Natural killer cell (primary cell): ENCODE measurements at regions not wholly inside any gene's neighbourhood (a gene's known extent, or its start where the extent isn't known, plus 50 kb on each side); places are given as distances from the start of the nearest gene placed in this dataset.

Experiments
- ATAC-seq, 3 donors: fragments of 150-1000 bp in 2 of 3; fragments of 200-7000 bp in 1 of 3; cut with Tn5 transposase; 1 replicate in 1 of 3; 2 replicates in 2 of 3; pipeline ENCODE4 v1.10.0; 2021; ENCODE audit warnings: mild to moderate bottlenecking in 2 of 3, moderate library complexity in 2 of 3
- DNase-seq, 2 donors: peaks; one replicate each; pipeline versions ENCODE4 v3.0.0 to v3.0.0-alpha.2; 2013 to 2021; ENCODE audit warnings: mixed read lengths in 1 of 2
- H3K27ac ChIP-seq: one replicate; pipeline ENCODE4 v1.5.1; 2013; ENCODE audit warnings: mild to moderate bottlenecking, low read length
- H3K27me3 ChIP-seq: one replicate; pipeline ENCODE4 v1.6.1; 2013; ENCODE audit warnings: low read length; ENCODE audit not compliant: control insufficient read depth, insufficient read depth
- H3K36me3 ChIP-seq: one replicate; pipeline ENCODE4 v1.6.1; 2013; ENCODE audit warnings: low read length; ENCODE audit not compliant: control insufficient read depth, insufficient read depth
- H3K4me1 ChIP-seq: one replicate; pipeline ENCODE4 v1.6.1; 2013; ENCODE audit warnings: low read length; ENCODE audit not compliant: control insufficient read depth, insufficient read depth
- H3K4me3 ChIP-seq: one replicate; pipeline ENCODE4 v1.5.1; 2013; ENCODE audit warnings: low read length
- H3K9me3 ChIP-seq: one replicate; pipeline ENCODE4 v1.6.1; 2013; ENCODE audit warnings: low read length; ENCODE audit not compliant: control insufficient read depth, insufficient read depth
- H3K27ac Mint-ChIP-seq, 2 donors: one replicate each; pipeline ENCODE4 v1.8.0; 2022; ENCODE audit warnings: mild to moderate bottlenecking in 2 of 2, mixed read lengths in 2 of 2, moderate library complexity in 1 of 2
- H3K27me3 Mint-ChIP-seq, 2 donors: one replicate each; pipeline ENCODE4 v1.8.0; 2022; ENCODE audit warnings: low read depth in 2 of 2, mixed read lengths in 2 of 2
- H3K36me3 Mint-ChIP-seq: one replicate; pipeline ENCODE4 v1.8.0; 2022; ENCODE audit warnings: mixed read lengths
- H3K4me1 Mint-ChIP-seq, 2 donors: one replicate each; pipeline ENCODE4 v1.8.0; 2022; ENCODE audit warnings: mixed read lengths in 2 of 2
- H3K4me3 Mint-ChIP-seq: one replicate; pipeline ENCODE4 v1.8.0; 2022; ENCODE audit warnings: mild to moderate bottlenecking, moderate library complexity, mixed read lengths
- H3K9me3 Mint-ChIP-seq, 2 donors: one replicate each; pipeline ENCODE4 v1.8.0; 2022; ENCODE audit warnings: mixed read lengths in 2 of 2
- CTCF ChIP-seq: fragments of 200-600 bp; IDR thresholded peaks from one replicate; pipeline ENCODE4 v1.8.0; 2022; ENCODE audit warnings: antibody characterized with exemption
- WGBS: methylation state at CpG from one replicate; pipeline ENCODE4 v1.1.7; 2013; ENCODE audit warnings: missing lambda C conversion rate; ENCODE audit not compliant: insufficient coverage; 5-methylcytosine and 5-hydroxymethylcytosine counted together
- intact Hi-C: fragments of 100-400 bp; cut with micrococcal nuclease; formaldehyde crosslinking; loops from one replicate; pipeline ENCODE4 v1.14.2; 2022

DNA sequence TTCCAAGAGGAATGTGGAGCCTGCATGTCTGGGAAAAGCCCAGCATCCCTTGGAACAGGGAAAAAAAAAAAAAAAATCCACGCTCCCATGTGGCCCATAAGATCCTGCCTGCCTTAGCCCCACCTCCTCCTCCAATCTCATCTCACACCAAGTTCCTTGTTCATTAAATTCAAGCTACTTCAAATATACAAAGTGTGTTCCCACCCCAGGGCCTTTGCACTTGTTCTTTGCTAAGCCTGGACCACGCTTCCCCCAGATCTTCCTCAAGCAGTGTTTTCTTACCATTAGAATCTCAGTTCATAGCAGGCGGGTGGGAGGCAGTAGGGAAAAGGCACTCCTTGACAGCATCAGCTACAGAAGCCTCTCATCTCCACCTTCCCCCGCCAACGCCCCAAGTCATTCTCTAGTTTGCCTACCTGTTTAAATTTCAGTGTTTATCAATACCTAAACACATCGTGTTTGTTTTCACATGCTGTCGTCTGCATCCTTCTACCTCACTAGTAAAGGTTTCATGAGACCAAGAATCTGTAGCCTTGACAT lies 262.8 kb downstream of the FGFR2 start:
- intact Hi-C loops: no loop called here
- Histone ChIP-seq H3K36me3 (no peaks in the 10 kb centered on the region), H3K27ac (no peak overlapping the region), H3K9me3 (no peaks in the 10 kb centered on the region), H3K4me3 (no peak overlapping the region), H3K27me3 (no peaks in the 10 kb centered on the region), H3K4me1 (no peaks in the 10 kb centered on the region)
- DNase-seq (no peak), ATAC-seq (no peak)
- H3K36me3 Mint-ChIP-seq: no peaks in the 10 kb centered on the region
- TF ChIP-seq CTCF: no peak
- 88% methylated on average over 7 of the region's 7 CpGs for WGBS
- no peaks in the 10 kb centered on the region for H3K9me3 Mint-ChIP-seq
- H3K4me1 Mint-ChIP-seq: no peaks in the 10 kb centered on the region
- H3K4me3 Mint-ChIP-seq: no peak overlapping the region
- no peaks in the 10 kb centered on the region for H3K27me3 Mint-ChIP-seq
- no peak overlapping the region for H3K27ac Mint-ChIP-seq

GRCh38 chr10:121337427-121337826 lies 260.8 kb downstream of the FGFR2 start:
- Histone ChIP-seq H3K27ac (no peak overlapping the region), H3K27me3 (no peaks in the 10 kb centered on the region), H3K4me3 (no peak overlapping the region), H3K36me3 (no peaks in the 10 kb centered on the region), H3K9me3 (no peaks in the 10 kb centered on the region), H3K4me1 (no peaks in the 10 kb centered on the region)
- intact Hi-C loops: no loop called here
- no peak for TF ChIP-seq CTCF
- H3K4me1 Mint-ChIP-seq: no peaks in the 10 kb centered on the region
- H3K27ac Mint-ChIP-seq: no peak overlapping the region
- DNase-seq (no peak), ATAC-seq (no peak)
- no peaks in the 10 kb centered on the region for H3K36me3 Mint-ChIP-seq
- H3K9me3 Mint-ChIP-seq: peaks cover 2% of the 10 kb centered on the region in 2 donors
- H3K27me3 Mint-ChIP-seq: no peaks in the 10 kb centered on the region
- no peak overlapping the region for H3K4me3 Mint-ChIP-seq
- WGBS: 88% methylated on average over 3 of the region's 5 CpGs

DNA sequence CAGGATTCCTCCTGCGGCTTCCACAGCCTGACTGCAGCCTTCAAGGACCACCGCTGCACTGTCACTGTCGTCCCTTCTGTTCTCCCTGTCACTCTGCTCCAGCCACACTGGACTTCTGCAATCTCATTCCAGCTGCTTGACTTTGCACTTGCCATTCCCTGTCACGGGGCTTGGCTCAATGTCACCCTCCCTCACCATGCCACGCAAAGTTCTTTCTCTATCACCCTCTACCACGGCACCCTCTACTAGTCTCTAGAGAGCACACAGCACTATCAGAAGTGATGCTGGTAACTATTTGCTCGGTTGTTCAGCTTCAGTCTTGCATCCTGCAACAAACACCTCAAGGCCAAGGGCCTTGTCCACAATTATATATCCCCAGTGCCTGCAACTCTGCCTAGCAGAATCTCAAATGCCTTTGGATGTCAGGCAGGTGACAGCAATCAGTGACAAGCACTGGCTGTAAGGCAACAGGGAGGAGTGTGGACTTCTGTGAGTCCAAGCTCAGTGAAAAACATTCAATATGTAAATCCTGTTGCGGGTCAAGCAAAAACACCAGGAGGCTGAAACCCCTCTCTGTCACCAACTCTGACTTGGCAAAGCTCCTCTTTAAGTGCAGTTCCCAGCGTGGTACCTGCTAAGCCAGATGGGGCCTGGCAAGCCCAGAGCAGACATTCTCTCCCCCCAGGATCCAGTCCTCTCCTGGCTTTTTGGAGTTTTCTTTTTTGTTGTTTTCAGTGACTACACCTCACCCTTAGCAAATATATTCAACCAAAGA lies 259.9 kb downstream of the FGFR2 start:
- H3K36me3 Mint-ChIP-seq: no peaks in the 10 kb centered on the region
- intact Hi-C loops: no loop called here
- no peak overlapping the region for H3K4me3 ChIP-seq
- no peaks in the 10 kb centered on the region for H3K9me3 ChIP-seq
- H3K27ac ChIP-seq: no peak overlapping the region
- no peaks in the 10 kb centered on the region for H3K36me3 ChIP-seq
- H3K4me3 Mint-ChIP-seq: no peak overlapping the region
- no peak for TF ChIP-seq CTCF
- no peaks in the 10 kb centered on the region for H3K4me1 ChIP-seq
- no peaks in the 10 kb centered on the region for H3K27me3 Mint-ChIP-seq
- ATAC-seq: no peak
- 78% methylated on average over 9 of the region's 9 CpGs for WGBS
- DNase-seq: no peak
- no peaks in the 10 kb centered on the region for H3K27me3 ChIP-seq
- H3K9me3 Mint-ChIP-seq: peaks cover 2 to 5% of the 10 kb centered on the region in 2 donors
- H3K27ac Mint-ChIP-seq: no peak overlapping the region
- H3K4me1 Mint-ChIP-seq: no peaks in the 10 kb centered on the region

DNA sequence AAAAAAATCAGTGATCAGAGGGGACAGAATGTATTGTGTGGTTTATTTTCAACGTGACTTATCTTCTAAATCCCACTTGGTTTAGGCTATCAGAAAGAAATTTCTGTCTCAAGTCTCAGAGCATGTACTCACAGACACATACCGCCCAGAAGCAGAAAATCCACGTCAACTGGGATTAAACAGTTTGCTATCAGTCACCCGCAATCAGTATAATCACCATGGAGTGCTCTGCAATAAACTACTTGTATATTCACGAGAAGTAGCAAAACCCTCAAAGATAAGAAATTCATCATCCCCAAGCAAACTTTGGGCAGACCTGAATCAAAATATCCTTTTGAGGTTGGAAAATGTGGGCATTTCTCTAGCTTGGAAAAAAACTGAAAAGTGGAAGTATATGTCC lies 259.1 kb downstream of the FGFR2 start:
- no peak for DNase-seq
- ATAC-seq: no peak
- Histone ChIP-seq H3K9me3 (no peaks in the 10 kb centered on the region), H3K4me3 (no peak overlapping the region), H3K27ac (no peak overlapping the region), H3K4me1 (no peaks in the 10 kb centered on the region), H3K36me3 (no peaks in the 10 kb centered on the region), H3K27me3 (no peaks in the 10 kb centered on the region)
- Mint-ChIP-seq H3K9me3 (peaks cover 2 to 5% of the 10 kb centered on the region in 2 donors), H3K36me3 (no peaks in the 10 kb centered on the region), H3K27me3 (no peaks in the 10 kb centered on the region), H3K4me1 (no peaks in the 10 kb centered on the region), H3K27ac (no peak overlapping the region), H3K4me3 (no peak overlapping the region)
- no peak for TF ChIP-seq CTCF
- intact Hi-C loops: no loop called here
- 84% methylated on average over 4 of the region's 5 CpGs for WGBS
